DMS79 treated with DMSO at 0.1 percent for 48 hours (cell line): ENCODE measurements at regions not wholly inside any gene's neighbourhood (a gene's known extent, or its start where the extent isn't known, plus 50 kb on each side); places are given as distances from the start of the nearest gene placed in this dataset.
"Not testable (repeated sequence)": the region's sequence is repeated elsewhere in the genome, so short reads cannot be mapped to it uniquely, and the experiment has no call there.

ENCODE experiments used
- DNase-seq: peaks from one replicate; lab custom pipeline; 2025; lab: John Stamatoyannopoulos, UW

GRCh38 chr9:22170556-22170955 is 161.5 kb upstream of the CDKN2B start:
- no peak for DNase-seq

DNA sequence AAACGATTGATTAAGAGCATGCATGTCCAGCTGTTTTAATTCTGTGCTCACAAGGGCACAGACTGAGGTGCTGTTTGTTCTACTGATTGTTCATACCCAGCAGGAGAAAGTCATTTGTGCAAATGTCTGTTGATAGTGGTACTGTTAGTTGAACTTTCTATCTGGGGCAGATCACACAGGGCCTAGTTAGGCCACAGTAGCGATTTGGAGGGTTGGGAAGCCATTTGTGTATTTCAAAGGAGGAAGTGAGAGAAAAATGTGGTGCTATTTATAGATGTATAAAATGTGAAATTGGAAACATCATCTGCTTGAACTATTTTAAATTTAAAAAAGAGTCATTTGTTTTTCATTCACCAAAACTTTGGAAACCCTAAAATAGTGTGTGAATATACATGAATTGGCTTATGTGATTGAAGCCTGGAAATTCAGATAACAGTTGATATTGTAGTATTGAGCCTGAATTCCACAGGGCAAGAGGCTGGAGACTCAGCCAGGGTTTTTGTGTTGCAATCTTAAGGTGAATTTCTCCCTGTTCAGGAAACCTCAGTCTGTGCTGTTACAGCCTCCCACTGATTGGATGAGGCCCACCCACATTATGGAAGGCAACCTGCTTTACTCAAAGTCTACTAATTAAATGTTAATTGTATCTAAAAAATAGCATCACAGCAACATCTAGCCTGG is 162.0 kb upstream of the CDKN2B start:
- no peak for DNase-seq

GRCh38 chr9:22171691-22172090 is 162.6 kb upstream of the CDKN2B start:
- DNase-seq, result no peak

DNA sequence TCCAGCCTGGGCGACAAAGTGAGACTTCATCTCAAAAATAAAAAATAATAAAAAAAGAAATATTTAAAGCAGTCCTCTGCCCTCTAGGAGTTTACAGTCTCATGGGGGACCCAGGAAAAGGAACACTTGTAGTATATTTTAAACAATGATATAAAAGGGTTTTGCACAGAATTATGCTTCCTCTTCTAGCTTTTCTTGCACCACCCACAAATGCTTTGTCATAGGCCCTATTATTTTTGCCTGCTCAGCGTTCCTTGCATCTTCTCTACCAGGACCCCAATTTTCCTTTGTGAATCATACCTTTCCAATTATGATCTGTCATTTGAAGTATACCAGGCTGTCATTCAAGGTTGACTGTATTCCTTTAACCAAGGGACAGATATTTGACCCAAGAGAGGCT is 164.8 kb upstream of the CDKN2B start:
- DNase-seq, result no peak

- DNase-seq, result no peak
Measured at GRCh38 chr9:22175972-22176545, 167.0 kb upstream of the CDKN2B start.

DNA sequence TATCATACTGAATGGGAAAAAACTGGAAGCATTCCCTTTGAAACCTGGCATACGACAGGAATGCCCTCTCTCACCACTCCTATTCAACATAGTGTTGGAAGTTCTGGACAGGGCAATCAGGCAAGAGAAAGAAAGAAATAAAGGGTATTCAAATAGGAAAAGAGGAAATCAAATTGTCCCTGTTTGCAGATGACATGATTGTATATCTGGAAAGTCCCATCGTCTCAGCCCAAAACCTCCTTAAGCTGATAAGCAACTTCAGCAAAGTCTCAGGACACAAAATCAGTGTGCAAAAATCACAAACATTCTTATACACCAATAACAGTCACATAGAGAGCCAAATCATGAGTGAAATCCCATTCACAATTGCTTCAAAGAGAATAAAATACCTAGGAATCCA is 171.9 kb upstream of the CDKN2B start:
- not testable (repeated sequence) for DNase-seq

DNA sequence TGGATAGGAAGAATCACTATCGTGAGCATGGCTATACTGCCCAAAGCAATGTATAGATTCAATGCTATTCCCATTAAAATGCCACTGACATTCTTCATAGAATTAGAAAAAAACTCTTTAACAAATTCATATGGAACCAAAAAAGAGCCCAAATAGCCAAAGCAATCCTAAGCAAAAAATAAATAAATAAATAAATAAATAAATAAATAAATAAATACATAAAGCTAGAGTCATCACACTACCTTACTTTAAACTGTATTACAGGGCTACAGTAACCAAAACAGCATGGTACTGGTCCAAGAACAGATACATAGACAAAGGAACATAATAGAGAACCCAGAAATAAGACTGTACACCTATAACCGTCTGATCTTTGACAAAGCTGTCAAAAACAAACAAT is 180.4 kb upstream of the CDKN2B start:
- no peak for DNase-seq

DNA sequence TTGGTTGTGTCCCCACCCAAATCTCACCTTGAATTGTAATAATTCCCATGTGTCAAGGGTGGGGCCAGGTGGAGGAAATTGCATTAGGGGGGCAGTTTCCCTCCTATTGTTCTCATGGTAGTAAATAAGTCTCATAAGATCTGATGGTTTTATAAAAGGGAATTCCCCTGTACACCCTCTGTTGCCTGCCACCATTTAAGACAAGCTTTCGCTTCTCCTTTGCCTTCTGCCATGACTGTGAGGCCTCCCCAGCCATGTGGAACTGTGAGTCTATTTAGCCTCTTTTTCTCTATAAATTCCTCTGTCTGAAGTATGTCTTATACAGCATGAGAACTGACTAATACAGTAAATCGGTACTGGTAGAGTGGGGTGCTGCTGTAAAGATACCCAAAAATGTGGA is 187.9 kb upstream of the CDKN2B start:
- DNase-seq, result not testable (repeated sequence)

DNA sequence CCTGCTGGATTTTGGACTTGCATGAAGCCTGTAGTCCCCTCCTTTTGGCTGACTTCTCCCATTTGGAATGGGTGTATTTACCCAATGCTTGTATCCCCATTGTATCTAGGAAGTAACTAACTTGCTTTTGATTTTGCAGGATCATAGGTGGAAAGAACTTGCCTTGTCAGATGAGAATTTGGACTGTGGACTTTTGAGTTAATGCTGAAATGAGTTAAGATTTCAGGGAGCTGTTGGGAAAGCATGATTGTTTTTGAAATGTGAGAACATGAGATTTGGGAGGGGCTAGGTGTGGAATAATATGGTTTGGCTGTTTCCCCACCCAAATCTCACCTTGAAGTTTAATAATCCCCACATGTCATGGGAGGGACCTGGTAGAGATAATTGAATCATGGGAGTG is 189.6 kb upstream of the CDKN2B start:
- DNase-seq, result no peak

DNA sequence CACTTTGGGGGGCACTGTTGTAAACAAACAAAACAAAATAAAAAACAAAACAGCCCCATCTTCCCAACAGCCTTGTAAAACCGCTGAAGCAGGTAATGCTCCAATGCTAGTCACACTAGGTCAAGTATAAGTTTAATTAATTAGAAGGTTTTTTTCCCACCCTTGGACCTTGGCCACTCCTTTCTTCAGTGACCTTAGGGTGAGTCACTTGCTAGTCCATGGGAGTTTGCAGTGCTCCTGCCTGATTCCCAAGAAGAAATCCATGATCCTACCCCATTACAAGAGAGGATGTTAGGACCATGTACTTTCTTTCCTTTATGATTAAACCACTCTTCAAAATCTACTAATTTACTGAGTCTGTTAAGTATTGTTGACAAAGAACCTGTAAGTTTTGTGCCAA is 192.2 kb upstream of the CDKN2B start:
- DNase-seq, result no peak

GRCh38 chr9:22203371-22204138 is 194.4 kb upstream of the CDKN2B start:
- no peak for DNase-seq

DNA sequence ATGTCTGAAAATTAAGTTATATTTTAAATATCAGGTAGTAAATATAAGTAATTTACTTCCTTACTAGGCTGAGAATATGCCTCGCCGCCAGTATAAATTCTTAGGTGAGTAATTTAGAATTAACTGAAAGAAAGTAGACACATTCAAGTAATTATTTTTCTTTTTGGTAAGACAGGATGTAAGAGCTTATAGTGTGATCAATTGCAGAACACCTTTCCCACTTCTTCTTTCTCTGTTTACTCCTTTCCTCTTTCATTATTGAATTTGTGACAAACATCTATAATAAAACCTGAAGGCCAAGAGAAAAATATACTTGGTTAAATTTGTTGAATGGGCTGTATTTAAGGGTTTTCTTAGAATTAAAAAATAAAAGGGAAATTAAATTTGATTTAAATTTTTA is 195.1 kb upstream of the CDKN2B start:
- no peak for DNase-seq

- no peak for DNase-seq
Measured at GRCh38 chr9:22206833-22207232, 197.7 kb upstream of the CDKN2B start.

DNA sequence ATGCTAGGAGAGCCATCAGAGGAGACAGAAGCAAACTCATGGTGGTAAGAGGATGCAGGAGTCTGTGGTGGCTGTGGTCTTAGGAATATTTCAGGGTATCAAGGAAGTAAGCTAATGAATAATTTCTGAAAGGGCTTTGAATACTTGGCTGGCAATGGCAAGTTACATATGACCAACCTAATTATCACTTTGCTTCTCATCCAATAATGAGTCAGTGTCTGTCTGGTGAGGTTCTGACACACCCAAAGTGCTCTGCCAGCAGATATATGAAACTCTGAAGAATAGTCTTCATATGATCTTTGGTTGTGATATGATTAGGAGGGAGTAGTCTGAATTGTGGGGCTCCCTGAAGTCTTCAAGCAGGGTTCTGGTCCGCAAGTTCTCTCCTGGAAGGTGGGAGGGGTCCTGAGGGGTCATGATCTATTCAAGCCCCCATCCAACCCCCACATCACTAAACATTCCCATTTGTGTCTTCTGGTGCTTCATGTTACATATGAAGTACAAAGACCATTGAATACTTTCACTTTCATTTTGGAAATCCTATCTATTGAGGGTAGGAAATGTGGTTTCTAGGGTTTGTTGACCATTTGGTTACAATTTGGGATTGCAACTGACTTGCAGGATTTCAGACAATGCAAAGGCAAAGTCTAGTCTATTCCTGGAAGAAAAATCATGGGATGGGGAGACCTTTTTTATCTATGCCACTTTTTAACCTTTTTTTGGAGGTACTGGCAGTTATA is 199.9 kb upstream of the CDKN2B start:
- no peak for DNase-seq

GRCh38 chr9:22210262-22210661 is 201.2 kb upstream of the CDKN2B start:
- DNase-seq, result no peak

DNA sequence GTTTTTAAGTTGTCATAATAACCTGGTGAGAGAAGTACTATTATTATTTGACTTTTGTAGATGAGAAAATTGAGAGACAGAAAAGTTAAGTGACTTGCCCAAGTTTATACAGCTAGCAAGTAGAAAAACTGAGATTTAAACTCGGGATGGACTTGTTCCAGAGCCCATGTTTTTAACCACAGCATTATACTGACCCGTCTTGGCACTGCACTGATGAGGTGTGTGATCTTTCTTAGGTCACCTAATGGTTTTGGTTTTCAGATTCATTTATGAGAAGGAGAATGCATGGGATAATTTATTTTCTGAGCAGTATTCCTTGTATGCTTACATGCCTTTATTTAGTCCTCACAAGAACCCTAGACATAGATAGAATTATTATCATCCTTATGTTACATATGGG is 201.8 kb upstream of the CDKN2B start:
- no peak for DNase-seq

GRCh38 chr9:22211588-22212360 is 202.7 kb upstream of the CDKN2B start:
- no peak for DNase-seq

GRCh38 chr9:22214021-22214420 is 204.9 kb upstream of the CDKN2B start:
- DNase-seq, result no peak

DNA sequence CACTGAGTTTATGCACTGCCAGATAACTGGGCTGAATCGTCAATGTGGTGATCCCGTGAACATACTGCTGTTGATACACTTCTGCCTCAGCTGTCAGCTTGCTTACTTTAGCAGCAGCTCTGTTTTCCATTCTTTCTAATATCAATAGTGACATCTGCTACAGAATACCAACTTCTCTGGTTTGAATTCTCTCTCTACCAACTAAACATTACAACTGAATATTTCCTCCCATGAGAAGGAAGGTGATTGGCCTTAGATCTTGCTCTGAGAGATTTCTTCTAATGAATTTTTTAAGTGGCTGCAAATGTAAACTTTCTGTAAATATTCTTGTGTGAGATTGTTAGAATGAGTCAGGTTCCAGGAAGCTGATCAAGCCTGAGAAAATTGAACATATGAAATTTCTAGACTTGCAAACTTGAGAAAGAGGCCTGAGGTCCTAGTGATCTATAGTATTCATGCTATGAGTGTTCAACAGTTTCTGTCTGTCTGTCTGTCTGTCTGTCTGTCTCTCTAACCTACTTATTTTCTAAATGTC is 205.5 kb upstream of the CDKN2B start:
- no peak for DNase-seq

DNA sequence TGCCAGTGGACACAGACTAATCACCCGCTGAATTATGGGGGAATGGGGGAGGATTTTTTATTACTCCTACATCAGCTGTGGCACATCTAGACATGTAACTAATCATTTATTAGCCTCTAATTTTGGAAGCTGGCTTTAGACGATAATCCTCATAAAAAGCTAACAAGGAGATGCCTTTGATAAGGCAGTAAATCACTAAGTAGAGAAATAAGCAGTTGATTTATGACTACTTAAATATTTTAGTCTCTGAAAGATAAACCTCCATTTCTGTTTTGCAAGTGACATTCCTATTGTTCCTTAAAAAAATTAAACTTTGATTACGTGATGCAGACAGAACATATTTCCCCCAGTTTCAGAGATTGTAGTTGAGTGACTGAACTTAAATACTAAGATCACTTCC is 206.4 kb upstream of the CDKN2B start:
- DNase-seq, result no peak

GRCh38 chr9:22216730-22217172 is 207.6 kb upstream of the CDKN2B start:
- DNase-seq, result no peak

GRCh38 chr9:22217254-22217653 is 208.1 kb upstream of the CDKN2B start:
- DNase-seq, result no peak
